ENCODE measurements at regions not wholly inside any gene's neighbourhood (a gene's known extent, or its start where the extent isn't known, plus 50 kb on each side); places are given as distances from the start of the nearest gene placed in this dataset.

DNA sequence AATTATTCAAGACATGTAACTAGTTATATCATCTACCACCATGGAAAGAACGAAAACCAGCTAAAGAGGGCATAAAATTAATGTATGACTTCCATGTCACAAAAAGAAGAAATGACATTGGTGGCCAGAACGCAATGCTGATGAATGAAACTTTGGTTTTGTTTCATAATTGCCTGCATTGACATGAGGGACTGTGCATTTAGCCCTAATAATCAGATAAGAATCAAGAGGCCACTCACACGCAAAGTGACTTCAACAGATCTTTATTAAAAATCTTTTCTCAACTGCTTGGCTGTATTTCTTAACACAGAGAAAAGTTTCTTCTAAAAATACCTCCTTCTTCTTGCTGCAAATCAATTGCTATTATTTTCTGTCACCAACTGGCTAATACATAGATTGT, 184.7 kb upstream of the RUNX1 start:
- TF ChIP-seq POLR2A (IDR thresholded peaks at IDR 0.05; ENCODE audit: low read depth, low read length) (no peak), POLR2AphosphoS5 (IDR thresholded peaks at IDR 0.05; ENCODE audit: low read depth, low read length) (no peak), TAF1 (IDR thresholded peaks at IDR 0.05; ENCODE audit: borderline replicate concordance, low read depth, low read length) (no peak)

Measured in GM12892 (cell line).